ENCODE measurements at regions not wholly inside any gene's neighbourhood (a gene's known extent, or its start where the extent isn't known, plus 50 kb on each side); places are given as distances from the start of the nearest gene placed in this dataset.

GRCh38 chr5:117614408-117614807 is 1039.8 kb upstream of the SEMA6A start:
- TF ChIP-seq, protein P1, sequence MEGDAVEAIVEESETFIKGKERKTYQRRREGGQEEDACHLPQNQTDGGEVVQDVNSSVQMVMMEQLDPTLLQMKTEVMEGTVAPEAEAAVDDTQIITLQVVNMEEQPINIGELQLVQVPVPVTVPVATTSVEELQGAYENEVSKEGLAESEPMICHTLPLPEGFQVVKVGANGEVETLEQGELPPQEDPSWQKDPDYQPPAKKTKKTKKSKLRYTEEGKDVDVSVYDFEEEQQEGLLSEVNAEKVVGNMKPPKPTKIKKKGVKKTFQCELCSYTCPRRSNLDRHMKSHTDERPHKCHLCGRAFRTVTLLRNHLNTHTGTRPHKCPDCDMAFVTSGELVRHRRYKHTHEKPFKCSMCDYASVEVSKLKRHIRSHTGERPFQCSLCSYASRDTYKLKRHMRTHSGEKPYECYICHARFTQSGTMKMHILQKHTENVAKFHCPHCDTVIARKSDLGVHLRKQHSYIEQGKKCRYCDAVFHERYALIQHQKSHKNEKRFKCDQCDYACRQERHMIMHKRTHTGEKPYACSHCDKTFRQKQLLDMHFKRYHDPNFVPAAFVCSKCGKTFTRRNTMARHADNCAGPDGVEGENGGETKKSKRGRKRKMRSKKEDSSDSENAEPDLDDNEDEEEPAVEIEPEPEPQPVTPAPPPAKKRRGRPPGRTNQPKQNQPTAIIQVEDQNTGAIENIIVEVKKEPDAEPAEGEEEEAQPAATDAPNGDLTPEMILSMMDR (IDR thresholded peaks at IDR 0.05) = no peak
- TF ChIP-seq POLR2A (IDR thresholded peaks at IDR 0.05) = no peak
